ENCODE measurements at regions not wholly inside any gene's neighbourhood (a gene's known extent, or its start where the extent isn't known, plus 50 kb on each side); places are given as distances from the start of the nearest gene placed in this dataset.

- TF ChIP-seq EZH2phosphoT487 (IDR thresholded peaks at IDR 0.05; ENCODE audit: insufficient read depth, low read depth) (no peak), EZH2 (IDR thresholded peaks at IDR 0.05; ENCODE audit: insufficient read depth, poor library complexity, severe bottlenecking) (no peak)
These were observed 54.2 kb downstream of the IRAG1 start for GRCh38 chr11:10639350-10639749.
